ENCODE measurements at regions not wholly inside any gene's neighbourhood (a gene's known extent, or its start where the extent isn't known, plus 50 kb on each side); places are given as distances from the start of the nearest gene placed in this dataset.

DNA sequence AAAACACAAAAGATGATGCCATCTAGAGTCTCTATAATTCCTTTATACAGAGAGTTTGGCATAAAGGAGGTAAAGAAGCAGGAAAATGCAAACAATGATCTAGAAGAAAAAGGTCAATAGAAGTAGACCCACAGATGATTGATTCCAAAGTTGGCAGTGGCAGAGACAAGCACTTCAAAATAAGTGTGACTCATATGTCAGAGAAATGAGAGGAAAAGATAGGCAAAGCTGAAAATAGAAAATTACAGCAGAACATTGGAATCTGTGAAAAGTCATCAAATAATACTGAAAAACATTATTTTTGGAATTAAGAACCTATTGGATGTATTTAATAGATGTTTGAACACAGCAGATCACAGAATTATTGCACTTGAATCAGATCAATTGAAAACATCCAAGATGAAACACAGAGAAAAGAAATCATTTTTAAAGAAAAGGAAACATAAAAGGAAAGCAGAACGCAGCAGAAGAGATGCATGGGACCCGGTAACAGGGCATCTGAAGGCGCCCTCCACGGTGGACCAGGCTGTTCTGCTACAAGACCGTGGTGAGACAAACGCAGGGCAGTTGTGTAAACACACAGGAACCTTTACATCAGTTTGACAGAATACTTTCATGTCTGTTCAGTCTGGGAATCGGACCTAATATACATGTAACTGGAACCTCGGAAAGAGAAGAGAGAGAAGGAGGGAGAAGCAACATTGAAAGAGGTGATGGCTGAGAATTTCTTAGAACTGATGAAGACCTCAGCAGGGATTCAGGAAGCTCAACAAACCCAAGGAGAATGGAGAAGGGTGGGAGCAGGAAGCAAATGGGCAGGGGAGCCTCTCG lies 74.6 kb upstream of the GPC1 start:
- no peak for TF ChIP-seq EP300 (IDR thresholded peaks at IDR 0.05; ENCODE audit: borderline replicate concordance in 1 of 2, low read depth in 1 of 2, low read length in 1 of 2)
- TF ChIP-seq CTCF (IDR thresholded peaks at IDR 0.05): no peak
- TF ChIP-seq TAF1 (IDR thresholded peaks at IDR 0.05; ENCODE audit: borderline replicate concordance, low read depth, low read length): no peak
- TF ChIP-seq, protein P1, sequence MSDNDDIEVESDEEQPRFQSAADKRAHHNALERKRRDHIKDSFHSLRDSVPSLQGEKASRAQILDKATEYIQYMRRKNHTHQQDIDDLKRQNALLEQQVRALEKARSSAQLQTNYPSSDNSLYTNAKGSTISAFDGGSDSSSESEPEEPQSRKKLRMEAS (IDR thresholded peaks at IDR 0.05; ENCODE audit: low read depth): no peak
- no peak for TF ChIP-seq POLR2AphosphoS5 (IDR thresholded peaks at IDR 0.05; ENCODE audit: low read depth, low read length)

Measured in SK-N-SH (cell line).